SK-N-SH (cell line): ENCODE measurements at regions not wholly inside any gene's neighbourhood (a gene's known extent, or its start where the extent isn't known, plus 50 kb on each side); places are given as distances from the start of the nearest gene placed in this dataset.

Source experiments
- CTCF ChIA-PET: fragments of 300-600, 350-600 bp; formaldehyde crosslinking; extraction: SDS; loops from one replicate; lab custom pipeline; 2021; lab: Yijun Ruan, JAX
- POLR2A ChIA-PET: fragments of 350-600 bp; sonication (Branson Sonifier 250); formaldehyde crosslinking; extraction: SDS; loops from one replicate; lab custom pipeline; 2020; ENCODE audit warnings: antibody characterized with exemption, inconsistent platforms; lab: Yijun Ruan, JAX
- DNase-seq: peaks from one replicate; pipeline ENCODE4 v3.0.0; 2012
- H2AFZ ChIP-seq: fragments of 200-600 bp; sonication (generic); 2 replicates; pipeline ENCODE4 v1.8.1; 2016; ENCODE audit warnings: antibody characterized with exemption, mild to moderate bottlenecking, low read depth
- H3F3A ChIP-seq: fragments of 200-600 bp; sonication (generic); replicated peaks from 2 replicates; pipeline ENCODE3; 2016; ENCODE audit warnings: antibody characterized with exemption, mild to moderate bottlenecking; ENCODE audit not compliant: insufficient read depth
- H3K27ac ChIP-seq, 2 experiments: fragments of 200-500 bp in 1 of 2; fragments of 200-600 bp in 1 of 2; sonication (Bioruptor generic) in 1 of 2; sonication (generic), shearing (Covaris generic) in 1 of 2; 2 replicates each; pipeline versions ENCODE4 v1.5.1 to v1.6.1; 2014 to 2016; ENCODE audit warnings: low read depth in 2 of 2, inconsistent platforms in 1 of 2, low read length in 1 of 2, mild to moderate bottlenecking in 1 of 2, mixed read lengths in 1 of 2
- H3K27me3 ChIP-seq: fragments of 200-600 bp; sonication (generic), shearing (Covaris generic); 2 replicates; pipeline ENCODE4 v1.6.1; 2016; ENCODE audit warnings: mixed run types; ENCODE audit not compliant: insufficient read depth
- H3K36me3 ChIP-seq, 2 experiments: fragments of 200-500 bp in 1 of 2; fragments of 200-600 bp in 1 of 2; sonication (Bioruptor generic) in 1 of 2; sonication (generic) in 1 of 2; replicated peaks in 1 of 2; 2 replicates each; pipeline versions ENCODE3 to v1.5.1; 2014 to 2016; ENCODE audit warnings: low read length in 1 of 2, mild to moderate bottlenecking in 1 of 2; ENCODE audit not compliant: insufficient read depth in 2 of 2, control insufficient read depth in 1 of 2
- H3K4me1 ChIP-seq, 2 experiments: fragments of 200-500 bp in 1 of 2; fragments of 200-600 bp in 1 of 2; sonication (Bioruptor generic) in 1 of 2; sonication (generic), shearing (Covaris generic) in 1 of 2; 2 replicates each; pipeline versions ENCODE4 v1.5.1 to v1.6.1; 2014 to 2016; ENCODE audit warnings: low read depth in 1 of 2, low read length in 1 of 2, mixed run types in 1 of 2; ENCODE audit not compliant: insufficient read depth in 2 of 2, control insufficient read depth in 1 of 2
- H3K4me2 ChIP-seq: fragments of 200-600 bp; sonication (generic), shearing (Covaris generic); 2 replicates; pipeline ENCODE4 v1.6.1; 2017; ENCODE audit warnings: mixed run types
- H3K4me3 ChIP-seq, 2 experiments: fragments of 200-500 bp in 1 of 2; fragments of 200-600 bp in 1 of 2; sonication (Bioruptor generic) in 1 of 2; sonication (generic), shearing (Covaris generic) in 1 of 2; 2 replicates each; pipeline versions ENCODE4 v1.5.1 to v1.8.1; 2014 to 2016; ENCODE audit warnings: low read depth in 2 of 2, inconsistent platforms in 1 of 2, low read length in 1 of 2, mild to moderate bottlenecking in 1 of 2, mixed read lengths in 1 of 2, moderate library complexity in 1 of 2
- H3K79me2 ChIP-seq: fragments of 200-600 bp; sonication (generic); 2 replicates; pipeline ENCODE4 v1.8.1; 2017; ENCODE audit warnings: mild to moderate bottlenecking; ENCODE audit not compliant: insufficient read depth
- H3K9ac ChIP-seq: fragments of 200-600 bp; sonication (generic); 2 replicates; pipeline ENCODE4 v1.6.1; 2017; ENCODE audit warnings: mixed run types
- H3K9me2 ChIP-seq: fragments of 200-600 bp; sonication (generic); 2 replicates; pipeline ENCODE4 v1.6.1; 2017; ENCODE audit warnings: mixed run types
- H3K9me3 ChIP-seq: fragments of 200-600 bp; sonication (generic); 2 replicates; pipeline ENCODE4 v1.6.1; 2017; ENCODE audit warnings: mixed run types, mild to moderate bottlenecking, moderate library complexity
- H4K20me1 ChIP-seq: fragments of 200-600 bp; sonication (generic); 2 replicates; pipeline ENCODE4 v1.6.1; 2017; ENCODE audit warnings: mild to moderate bottlenecking, mixed run types; ENCODE audit not compliant: insufficient read depth
- EP300 ChIP-seq, 2 experiments: IDR thresholded peaks; 2 replicates each; pipeline versions ENCODE4 v1.4.0 to v1.6.1; 2012; ENCODE audit warnings: borderline replicate concordance in 1 of 2, low read depth in 1 of 2, low read length in 1 of 2
- EZH2phosphoT487 ChIP-seq: fragments of 200-600 bp; sonication (generic); IDR thresholded peaks from 2 replicates; pipeline ENCODE4 v1.6.1; 2017; ENCODE audit warnings: low read depth, mixed run types, mild to moderate bottlenecking, antibody characterized with exemption, moderate library complexity, borderline replicate concordance
- FOXJ3 ChIP-seq: sonication (generic); formaldehyde crosslinking; IDR thresholded peaks from 2 replicates; pipeline ENCODE4 v1.5.1; 2020; ENCODE audit warnings: mild to moderate bottlenecking, missing genetic modification reagents
- FOXM1 ChIP-seq: IDR thresholded peaks from 2 replicates; pipeline ENCODE4 v1.4.0; 2012; ENCODE audit warnings: low read depth, mild to moderate bottlenecking
- GABPA ChIP-seq: IDR thresholded peaks from 2 replicates; pipeline ENCODE4 v1.4.0; 2012; ENCODE audit warnings: low read depth, mild to moderate bottlenecking
- GATA2 ChIP-seq: sonication (generic); formaldehyde crosslinking; IDR thresholded peaks from 2 replicates; pipeline ENCODE4 v1.5.0; 2020; ENCODE audit warnings: mild to moderate bottlenecking, missing genetic modification reagents
- MAX ChIP-seq: IDR thresholded peaks from 2 replicates; pipeline ENCODE4 v1.4.0; 2012; ENCODE audit warnings: low read depth
- NFIC ChIP-seq: IDR thresholded peaks from 2 replicates; pipeline ENCODE4 v1.4.0; 2012; ENCODE audit warnings: borderline replicate concordance
- POLR2AphosphoS5 ChIP-seq: IDR thresholded peaks from 2 replicates; pipeline ENCODE4 v1.6.1; 2012; ENCODE audit warnings: low read depth, low read length
- RAD21 ChIP-seq: IDR thresholded peaks from 2 replicates; pipeline ENCODE4 v1.6.1; 2012; ENCODE audit warnings: mild to moderate bottlenecking, low read length
- RCOR1 ChIP-seq: fragments of 150-350 bp; IDR thresholded peaks from 2 replicates; pipeline ENCODE4 v1.6.1; 2017; ENCODE audit warnings: antibody characterized with exemption, low read length
- REST ChIP-seq: IDR thresholded peaks from 2 replicates; pipeline ENCODE4 v1.6.1; 2012; ENCODE audit warnings: mild to moderate bottlenecking, low read depth, low read length, moderate library complexity
- SIN3A ChIP-seq: IDR thresholded peaks from 2 replicates; pipeline ENCODE4 v1.6.1; 2012; ENCODE audit warnings: low read depth, mild to moderate bottlenecking, low read length, moderate library complexity, borderline replicate concordance
- SMC3 ChIP-seq: IDR thresholded peaks from 2 replicates; pipeline ENCODE4 v1.6.1; 2012; ENCODE audit warnings: low read depth, low read length, improper control_type of control experiment
- TEAD4 ChIP-seq: IDR thresholded peaks from 2 replicates; pipeline ENCODE4 v1.4.0; 2012; ENCODE audit warnings: mild to moderate bottlenecking, borderline replicate concordance; ENCODE audit not compliant: insufficient read depth
- USF1 ChIP-seq: IDR thresholded peaks from 2 replicates; pipeline ENCODE4 v1.4.0; 2012; ENCODE audit warnings: low read depth, borderline replicate concordance
- YY1 ChIP-seq: IDR thresholded peaks from 2 replicates; pipeline ENCODE4 v1.4.0; 2012; ENCODE audit warnings: low read depth, mild to moderate bottlenecking
- ZBTB33 ChIP-seq: IDR thresholded peaks from 2 replicates; pipeline ENCODE4 v1.4.0; 2012; ENCODE audit warnings: low read depth, borderline replicate concordance
- WGBS: methylation state at CpG from one replicate; pipeline ENCODE4 v1.1.6; 2017; ENCODE audit warnings: low lambda C conversion rate; 5-methylcytosine and 5-hydroxymethylcytosine counted together

GRCh38 chr6:87817183-87817582 is 115.2 kb upstream of the AKIRIN2 start (continued):
- no peak for TF ChIP-seq USF1

GRCh38 chr6:87815449-87815848 is 113.4 kb upstream of the AKIRIN2 start:
- ChIA-PET CTCF (interaction anchor here (1.4 to 3.0 kb wide), 2 partner anchors 12 to 17 kb away, joined by 3 to 16 read pairs; no protein-coding TSS in a partner anchor), POLR2A (no interaction called here)
- Histone ChIP-seq H3K27ac (no peak overlapping the region), H3K27me3 (no peaks in the 10 kb centered on the region; the same call in 1 of the 2 replicates), H3K9me3 (no peaks in the 10 kb centered on the region), H3K4me3 (no peak overlapping the region), H3K79me2 (no peaks in the 10 kb centered on the region), H3K4me2 (no peak overlapping the region), H3K9ac (no peak overlapping the region), H4K20me1 (no peaks in the 10 kb centered on the region), H3K4me1 (no peaks in the 10 kb centered on the region), H3K9me2 (no peaks in the 10 kb centered on the region), H2AFZ (no peak overlapping the region), H3K36me3 (no peaks in the 10 kb centered on the region), H3F3A (no peaks in the 10 kb centered on the region)
- TF ChIP-seq ZBTB33 (no peak), REST (no peak), RAD21 (no peak), FOXJ3 (no peak), TEAD4 (no peak), YY1 (no peak), SIN3A (no peak), EP300 (IDR thresholded peaks at IDR 0.05; ENCODE audit: borderline replicate concordance in 1 of 2, low read depth in 1 of 2, low read length in 1 of 2) (no peak), SMC3 (no peak), MAX (no peak), NFIC (no peak), EZH2phosphoT487 (no peak), RCOR1 (no peak), GATA2 (CRISPR knock-in tag) (no peak), GABPA (no peak), FOXM1 (no peak), POLR2AphosphoS5 (no peak)
- DNase-seq = no peak
- WGBS = 3% methylated on average over 1 of the region's 1 CpG
